ENCODE measurements at regions not wholly inside any gene's neighbourhood (a gene's known extent, or its start where the extent isn't known, plus 50 kb on each side); places are given as distances from the start of the nearest gene placed in this dataset.

GRCh38 chr4:112060212-112060611 is 85.0 kb upstream of the FAM241A start:
- no peaks in the 10 kb centered on the region for H3K79me2 ChIP-seq (ENCODE audit: insufficient read depth, low read depth)
- H3K4me1 ChIP-seq (ENCODE audit: low read depth, poor library complexity, severe bottlenecking): no peaks in the 10 kb centered on the region
- H4K20me1 ChIP-seq (ENCODE audit: insufficient read depth): no peaks in the 10 kb centered on the region
- no peak overlapping the region for H3K9ac ChIP-seq
- no peak overlapping the region for H3K27ac ChIP-seq
- H3K4me3 ChIP-seq (IDR thresholded peaks at IDR 0.05; ENCODE audit: insufficient read depth, low read depth, low read length): no peak overlapping the region
- H3K4me2 ChIP-seq: no peak overlapping the region
- no peaks in the 10 kb centered on the region for H3K36me3 ChIP-seq (ENCODE audit: insufficient read depth)
- no peaks in the 10 kb centered on the region for H3K27me3 ChIP-seq (ENCODE audit: insufficient read depth, low read depth)
- peak; percentile 68 for TF ChIP-seq CTCF (conservative IDR thresholded peaks at IDR 0.05; ENCODE audit: low read depth, low read length)
- no peak overlapping the region for H2AFZ ChIP-seq (ENCODE audit: low read depth)

- Histone ChIP-seq H3K4me3 (IDR thresholded peaks at IDR 0.05; ENCODE audit: insufficient read depth, low read depth, low read length) (no peak overlapping the region), H3K36me3 (ENCODE audit: insufficient read depth) (no peaks in the 10 kb centered on the region), H4K20me1 (ENCODE audit: insufficient read depth) (no peaks in the 10 kb centered on the region), H3K27ac (no peak overlapping the region), H3K4me2 (no peak overlapping the region), H3K27me3 (ENCODE audit: insufficient read depth, low read depth) (no peaks in the 10 kb centered on the region), H3K9ac (no peak overlapping the region), H3K79me2 (ENCODE audit: insufficient read depth, low read depth) (no peaks in the 10 kb centered on the region), H3K4me1 (ENCODE audit: low read depth, poor library complexity, severe bottlenecking) (no peaks in the 10 kb centered on the region), H2AFZ (ENCODE audit: low read depth) (no peak overlapping the region)
- no peak for TF ChIP-seq CTCF (conservative IDR thresholded peaks at IDR 0.05; ENCODE audit: low read depth, low read length)
These were observed 83.9 kb upstream of the FAM241A start for GRCh38 chr4:112061207-112061817.

- H2AFZ ChIP-seq (ENCODE audit: low read depth): no peak overlapping the region
- H4K20me1 ChIP-seq (ENCODE audit: insufficient read depth): no peaks in the 10 kb centered on the region
- H3K27me3 ChIP-seq (ENCODE audit: insufficient read depth, low read depth): no peaks in the 10 kb centered on the region
- no peaks in the 10 kb centered on the region for H3K36me3 ChIP-seq (ENCODE audit: insufficient read depth)
- TF ChIP-seq CTCF (conservative IDR thresholded peaks at IDR 0.05; ENCODE audit: low read depth, low read length): no peak
- H3K4me2 ChIP-seq: no peak overlapping the region
- no peak overlapping the region for H3K4me3 ChIP-seq (IDR thresholded peaks at IDR 0.05; ENCODE audit: insufficient read depth, low read depth, low read length)
- H3K4me1 ChIP-seq (ENCODE audit: low read depth, poor library complexity, severe bottlenecking): no peaks in the 10 kb centered on the region
- no peak overlapping the region for H3K27ac ChIP-seq
- H3K9ac ChIP-seq: no peak overlapping the region
- H3K79me2 ChIP-seq (ENCODE audit: insufficient read depth, low read depth): no peaks in the 10 kb centered on the region
These were observed 82.0 kb upstream of the FAM241A start for GRCh38 chr4:112063260-112063659.

GRCh38 chr4:112069110-112069509 is 76.1 kb upstream of the FAM241A start:
- no peaks in the 10 kb centered on the region for H3K4me1 ChIP-seq (ENCODE audit: low read depth, poor library complexity, severe bottlenecking)
- H3K9ac ChIP-seq: no peak overlapping the region
- H2AFZ ChIP-seq (ENCODE audit: low read depth): no peak overlapping the region
- H4K20me1 ChIP-seq (ENCODE audit: insufficient read depth): no peaks in the 10 kb centered on the region
- H3K27ac ChIP-seq: no peak overlapping the region
- no peaks in the 10 kb centered on the region for H3K27me3 ChIP-seq (ENCODE audit: insufficient read depth, low read depth)
- no peaks in the 10 kb centered on the region for H3K36me3 ChIP-seq (ENCODE audit: insufficient read depth)
- TF ChIP-seq CTCF (conservative IDR thresholded peaks at IDR 0.05; ENCODE audit: low read depth, low read length): no peak
- H3K4me2 ChIP-seq: no peak overlapping the region
- no peak overlapping the region for H3K4me3 ChIP-seq (IDR thresholded peaks at IDR 0.05; ENCODE audit: insufficient read depth, low read depth, low read length)
- no peaks in the 10 kb centered on the region for H3K79me2 ChIP-seq (ENCODE audit: insufficient read depth, low read depth)
